ENCODE measurements at regions not wholly inside any gene's neighbourhood (a gene's known extent, or its start where the extent isn't known, plus 50 kb on each side); places are given as distances from the start of the nearest gene placed in this dataset.

GRCh38 chr3:187831125-187832051, 86.1 kb upstream of the BCL6 start:
- Mint-ChIP-seq H3K4me3 (no peak overlapping the region), H3K27me3 (ENCODE audit: low read depth) (no peaks in the 10 kb centered on the region), H3K9me3 (peaks cover 5% of the 10 kb centered on the region; the same call in 1 of the 2 replicates), H3K4me1 (no peaks in the 10 kb centered on the region), H3K36me3 (peaks cover 8% of the 10 kb centered on the region; the same call in 1 of the 2 replicates), H3K27ac (no peak overlapping the region)
- ATAC-seq (no peak), DNase-seq (ENCODE audit: low spot score) (no peak)
- TF ChIP-seq NFE2L1 (CRISPR knock-in tag; IDR thresholded peaks at IDR 0.05) (no peak), NFYB (CRISPR knock-in tag; conservative IDR thresholded peaks at IDR 0.05; ENCODE audit: low read depth) (no peak), E2F1 (CRISPR knock-in tag; IDR thresholded peaks at IDR 0.05) (no peak), ATF6 (CRISPR knock-in tag; IDR thresholded peaks at IDR 0.05) (no peak), TCF7 (CRISPR knock-in tag; IDR thresholded peaks at IDR 0.05; ENCODE audit: low read depth) (no peak), ZNF425 (CRISPR knock-in tag; conservative IDR thresholded peaks at IDR 0.05) (no peak), PRDM15 (CRISPR knock-in tag; IDR thresholded peaks at IDR 0.05) (no peak), RORB (CRISPR knock-in tag; IDR thresholded peaks at IDR 0.05) (no peak), ATF3 (CRISPR knock-in tag; conservative IDR thresholded peaks at IDR 0.05) (no peak), STAT6 (CRISPR knock-in tag; conservative IDR thresholded peaks at IDR 0.05; ENCODE audit: low read depth) (no peak), KAT7 (CRISPR knock-in tag; IDR thresholded peaks at IDR 0.05; ENCODE audit: borderline replicate concordance) (no peak), ZMAT4 (CRISPR knock-in tag; IDR thresholded peaks at IDR 0.05) (no peak)
- CTCF ChIA-PET, result interaction anchor here (0.7 to 1.0 kb wide), 2 partner anchors 17 to 511 kb away, joined by 3 to 4 read pairs; no protein-coding TSS in a partner anchor
- POLR2A ChIA-PET, result interaction anchor here (0.8 kb wide), 1 partner anchor 83 kb away, joined by 4 read pairs; no protein-coding TSS in a partner anchor

All from WTC11 (cell line).